ENCODE measurements at regions not wholly inside any gene's neighbourhood (a gene's known extent, or its start where the extent isn't known, plus 50 kb on each side); places are given as distances from the start of the nearest gene placed in this dataset.

DNA sequence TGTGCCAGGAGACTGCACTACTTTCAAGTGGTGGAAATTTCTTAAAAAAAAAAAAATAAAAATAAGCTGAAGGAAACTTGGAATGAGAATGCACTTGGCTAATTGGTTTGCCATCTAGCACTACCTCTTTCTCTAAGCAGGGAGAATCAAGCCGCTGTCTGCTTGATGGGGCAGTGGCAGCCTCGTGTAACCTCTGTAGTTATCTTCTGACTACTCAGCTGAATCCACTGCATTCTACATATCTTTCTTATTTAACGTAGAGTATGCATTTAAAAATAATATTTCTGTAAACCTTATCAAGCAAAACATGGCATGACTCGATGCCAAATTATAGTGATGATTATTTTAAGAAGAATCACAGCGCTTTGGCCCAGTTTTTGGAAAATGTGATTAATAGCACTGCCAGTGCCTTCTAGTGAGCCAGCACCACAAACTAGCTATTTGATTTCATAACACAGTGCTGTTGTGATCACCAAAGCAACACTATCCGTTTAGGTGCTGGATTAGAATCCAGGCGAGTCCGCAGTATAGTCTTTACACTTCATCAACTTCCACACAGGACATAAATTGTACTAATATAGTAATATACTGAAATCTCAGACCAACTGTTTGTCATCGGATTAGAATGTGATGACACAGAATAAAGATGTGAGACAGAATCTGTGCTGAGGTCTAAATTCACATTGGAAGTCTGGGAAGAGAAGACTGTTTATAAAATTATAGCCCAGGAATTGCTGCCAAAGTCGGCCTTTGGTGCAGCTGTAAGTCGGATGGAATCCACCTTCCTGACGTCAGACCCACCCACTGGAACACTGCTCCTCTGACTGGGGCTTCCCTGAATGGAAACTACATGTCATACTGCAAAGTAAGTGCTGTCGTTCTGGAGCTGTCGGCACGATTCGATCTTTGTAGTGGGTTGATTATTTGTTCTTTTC is 136.5 kb upstream of the ETAA1 start:
- H3K36me3 ChIP-seq: no peaks in the 10 kb centered on the region
- intact Hi-C loops (cut with DNase I): loop anchor here (10.0 kb wide), 1 partner anchor 384 kb away; no protein-coding TSS in a partner anchor
- 23% methylated on average over 16 of the region's 16 CpGs for WGBS
- H3K4me3 ChIP-seq: peak overlapping the region in 3 of 4 donors; percentile 18 to 44 (median 21)
- peaks cover 0 to 29% (median 27%) of the 10 kb centered on the region in 4 donors for H3K4me1 ChIP-seq
- H3K9me3 ChIP-seq: no peaks in the 10 kb centered on the region
- TF ChIP-seq EP300 (IDR thresholded peaks at IDR 0.05) (peak; percentile 88), POLR2AphosphoS5 (IDR thresholded peaks at IDR 0.05) (peak; percentile 77 to 85), POLR2A (IDR thresholded peaks at IDR 0.05; ENCODE audit: low read depth) (no peak)
- TF ChIP-seq, protein P1, sequence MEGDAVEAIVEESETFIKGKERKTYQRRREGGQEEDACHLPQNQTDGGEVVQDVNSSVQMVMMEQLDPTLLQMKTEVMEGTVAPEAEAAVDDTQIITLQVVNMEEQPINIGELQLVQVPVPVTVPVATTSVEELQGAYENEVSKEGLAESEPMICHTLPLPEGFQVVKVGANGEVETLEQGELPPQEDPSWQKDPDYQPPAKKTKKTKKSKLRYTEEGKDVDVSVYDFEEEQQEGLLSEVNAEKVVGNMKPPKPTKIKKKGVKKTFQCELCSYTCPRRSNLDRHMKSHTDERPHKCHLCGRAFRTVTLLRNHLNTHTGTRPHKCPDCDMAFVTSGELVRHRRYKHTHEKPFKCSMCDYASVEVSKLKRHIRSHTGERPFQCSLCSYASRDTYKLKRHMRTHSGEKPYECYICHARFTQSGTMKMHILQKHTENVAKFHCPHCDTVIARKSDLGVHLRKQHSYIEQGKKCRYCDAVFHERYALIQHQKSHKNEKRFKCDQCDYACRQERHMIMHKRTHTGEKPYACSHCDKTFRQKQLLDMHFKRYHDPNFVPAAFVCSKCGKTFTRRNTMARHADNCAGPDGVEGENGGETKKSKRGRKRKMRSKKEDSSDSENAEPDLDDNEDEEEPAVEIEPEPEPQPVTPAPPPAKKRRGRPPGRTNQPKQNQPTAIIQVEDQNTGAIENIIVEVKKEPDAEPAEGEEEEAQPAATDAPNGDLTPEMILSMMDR (IDR thresholded peaks at IDR 0.05): no peak
- H3K27ac ChIP-seq (replicated peaks in 1 of 4): peak overlapping the region; percentile 80 to 90 (median 87)
- DNase-seq (ENCODE audit: extremely low spot score): peak; percentile 97
- H3K27me3 ChIP-seq: no peaks in the 10 kb centered on the region

DNA sequence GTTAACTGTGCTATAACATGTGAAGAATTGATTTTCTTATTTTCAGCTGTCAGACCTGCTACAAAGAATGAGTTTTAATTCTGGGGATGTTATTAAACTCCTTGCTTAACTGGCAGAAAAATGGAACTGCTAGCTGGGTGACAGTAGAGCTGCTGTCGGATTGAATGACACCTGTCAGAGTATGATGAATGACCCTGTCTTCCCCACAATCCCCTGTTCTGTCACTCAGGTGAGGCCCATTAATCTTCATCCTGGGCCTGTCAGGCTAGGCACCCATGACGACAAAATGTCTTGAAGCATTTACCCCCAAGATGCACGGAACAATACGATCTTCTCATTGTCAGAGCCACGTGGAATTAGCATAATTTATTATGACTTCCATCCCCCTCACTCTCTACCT is 129.9 kb upstream of the ETAA1 start:
- no peak for TF ChIP-seq POLR2AphosphoS5 (IDR thresholded peaks at IDR 0.05)
- TF ChIP-seq, protein P1 (IDR thresholded peaks at IDR 0.05): no peak
- TF ChIP-seq EP300 (IDR thresholded peaks at IDR 0.05): no peak
- no peak for TF ChIP-seq POLR2A (IDR thresholded peaks at IDR 0.05; ENCODE audit: low read depth)
- DNase-seq (ENCODE audit: extremely low spot score): no peak
- Histone ChIP-seq H3K27me3 (no peaks in the 10 kb centered on the region), H3K4me3 (no peak overlapping the region), H3K36me3 (no peaks in the 10 kb centered on the region), H3K27ac (replicated peaks in 1 of 4) (no peak overlapping the region), H3K4me1 (no peaks in the 10 kb centered on the region), H3K9me3 (no peaks in the 10 kb centered on the region)
- intact Hi-C loops (cut with DNase I): loop anchor here (10.0 kb wide), 1 partner anchor 378 kb away; no protein-coding TSS in a partner anchor
- 93% methylated on average over 5 of the region's 5 CpGs for WGBS

DNA sequence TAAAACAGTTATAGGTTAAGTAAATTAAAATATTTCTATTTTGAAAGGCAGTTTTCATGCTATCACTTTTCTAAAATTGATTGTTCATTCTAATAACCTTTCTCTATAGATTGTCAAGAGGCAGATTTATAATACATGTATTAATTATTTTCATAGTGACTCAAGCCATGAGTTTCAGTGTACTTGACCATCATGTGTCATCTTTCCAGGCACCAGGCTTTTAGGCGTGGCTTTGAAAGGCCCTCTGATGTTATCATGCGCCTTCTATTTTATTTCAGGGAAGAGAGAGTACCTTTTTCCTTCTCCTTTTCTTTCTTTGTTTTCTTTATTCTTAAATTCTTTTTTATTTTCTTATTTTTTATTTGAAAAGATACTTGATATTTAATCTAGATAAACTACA is 128.3 kb upstream of the ETAA1 start:
- Histone ChIP-seq H3K27me3 (no peaks in the 10 kb centered on the region), H3K4me3 (no peak overlapping the region), H3K9me3 (no peaks in the 10 kb centered on the region), H3K36me3 (no peaks in the 10 kb centered on the region), H3K4me1 (no peaks in the 10 kb centered on the region), H3K27ac (replicated peaks in 1 of 4) (no peak overlapping the region)
- TF ChIP-seq, protein P1 (IDR thresholded peaks at IDR 0.05): no peak
- TF ChIP-seq EP300 (IDR thresholded peaks at IDR 0.05): no peak
- no peak for TF ChIP-seq POLR2A (IDR thresholded peaks at IDR 0.05; ENCODE audit: low read depth)
- no peak for TF ChIP-seq POLR2AphosphoS5 (IDR thresholded peaks at IDR 0.05)
- intact Hi-C loops (cut with DNase I): loop anchor here (10.0 kb wide), 1 partner anchor 376 kb away; no protein-coding TSS in a partner anchor
- DNase-seq (ENCODE audit: extremely low spot score): no peak
- WGBS: 91% methylated on average over 2 of the region's 2 CpGs

DNA sequence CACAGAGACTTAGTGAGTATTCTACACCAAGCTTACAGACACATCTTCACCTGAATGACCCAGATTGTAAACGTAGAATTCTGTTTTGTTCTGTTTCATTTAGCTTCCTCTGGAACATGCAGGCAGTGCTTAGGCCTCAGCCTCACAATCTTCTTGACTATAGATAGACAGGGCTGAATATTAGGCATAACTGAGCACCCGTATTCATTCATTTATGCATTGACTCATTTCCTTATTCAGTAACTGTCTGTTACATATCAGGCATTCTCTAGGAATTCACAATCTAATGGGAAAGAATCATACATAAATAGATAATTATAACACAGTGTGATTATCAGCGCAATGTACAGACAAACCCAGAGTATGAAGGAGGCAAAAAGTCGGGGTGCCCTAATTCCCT is 124.9 kb upstream of the ETAA1 start:
- intact Hi-C loops (cut with DNase I): no loop called here
- no peak overlapping the region for H3K4me3 ChIP-seq
- WGBS: 83% methylated on average over 4 of the region's 4 CpGs
- no peak for DNase-seq (ENCODE audit: extremely low spot score)
- H3K36me3 ChIP-seq: no peaks in the 10 kb centered on the region
- no peaks in the 10 kb centered on the region for H3K4me1 ChIP-seq
- H3K27ac ChIP-seq (replicated peaks in 1 of 4): no peak overlapping the region
- no peak for TF ChIP-seq POLR2A (IDR thresholded peaks at IDR 0.05; ENCODE audit: low read depth)
- TF ChIP-seq, protein P1 (IDR thresholded peaks at IDR 0.05): no peak
- H3K9me3 ChIP-seq: no peaks in the 10 kb centered on the region
- no peaks in the 10 kb centered on the region for H3K27me3 ChIP-seq

All from esophagus muscularis mucosa (tissue), 4 donors.